Cardiac fibroblast (primary cell): ENCODE measurements at regions not wholly inside any gene's neighbourhood (a gene's known extent, or its start where the extent isn't known, plus 50 kb on each side); places are given as distances from the start of the nearest gene placed in this dataset.
"Not testable (repeated sequence)": the region's sequence is repeated elsewhere in the genome, so short reads cannot be mapped to it uniquely, and the experiment has no call there.

Experiments
- DNase-seq, 2 donors: peaks; one replicate each; pipeline versions ENCODE4 v3.0.0 to v3.0.0-alpha.2; 2010; ENCODE audit warnings: low read depth in 2 of 2
- H3K4me3 ChIP-seq, 2 donors: replicated peaks in 1 of 2; 1 replicate in 1 of 2; 2 replicates in 1 of 2; pipeline ENCODE4 v1.5.1; 2011; ENCODE audit warnings: low read depth in 2 of 2, low read length in 2 of 2, mild to moderate bottlenecking in 2 of 2, moderate library complexity in 1 of 2
- TF ChIP-seq, protein P1 (sequence below): IDR thresholded peaks from one replicate; pipeline ENCODE4 v1.5.1; 2011; ENCODE audit warnings: low read depth, mild to moderate bottlenecking, low read length, inconsistent platforms

DNA sequence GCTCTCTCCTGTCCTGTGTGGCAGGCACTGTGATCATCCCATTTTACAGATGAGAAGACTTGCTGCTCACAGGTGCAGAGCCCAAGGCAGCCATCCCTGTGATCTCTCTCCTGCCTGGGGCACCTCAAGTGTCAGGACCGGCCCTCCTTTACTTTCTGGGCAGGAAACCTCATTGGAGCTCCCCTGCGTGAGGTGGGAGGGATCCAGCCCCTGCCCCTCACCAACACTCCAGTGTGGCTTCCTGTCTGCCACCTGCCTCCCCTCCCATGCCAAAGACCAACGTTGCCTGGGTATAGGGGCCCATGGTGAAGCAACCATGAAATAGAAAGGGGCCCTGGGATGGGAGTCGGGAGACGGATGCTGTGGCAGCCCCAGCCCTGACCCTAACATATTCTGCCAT lies 91.2 kb upstream of the MYL10 start:
- DNase-seq = no peak
- H3K4me3 ChIP-seq = no peak overlapping the region
- TF ChIP-seq, protein P1, sequence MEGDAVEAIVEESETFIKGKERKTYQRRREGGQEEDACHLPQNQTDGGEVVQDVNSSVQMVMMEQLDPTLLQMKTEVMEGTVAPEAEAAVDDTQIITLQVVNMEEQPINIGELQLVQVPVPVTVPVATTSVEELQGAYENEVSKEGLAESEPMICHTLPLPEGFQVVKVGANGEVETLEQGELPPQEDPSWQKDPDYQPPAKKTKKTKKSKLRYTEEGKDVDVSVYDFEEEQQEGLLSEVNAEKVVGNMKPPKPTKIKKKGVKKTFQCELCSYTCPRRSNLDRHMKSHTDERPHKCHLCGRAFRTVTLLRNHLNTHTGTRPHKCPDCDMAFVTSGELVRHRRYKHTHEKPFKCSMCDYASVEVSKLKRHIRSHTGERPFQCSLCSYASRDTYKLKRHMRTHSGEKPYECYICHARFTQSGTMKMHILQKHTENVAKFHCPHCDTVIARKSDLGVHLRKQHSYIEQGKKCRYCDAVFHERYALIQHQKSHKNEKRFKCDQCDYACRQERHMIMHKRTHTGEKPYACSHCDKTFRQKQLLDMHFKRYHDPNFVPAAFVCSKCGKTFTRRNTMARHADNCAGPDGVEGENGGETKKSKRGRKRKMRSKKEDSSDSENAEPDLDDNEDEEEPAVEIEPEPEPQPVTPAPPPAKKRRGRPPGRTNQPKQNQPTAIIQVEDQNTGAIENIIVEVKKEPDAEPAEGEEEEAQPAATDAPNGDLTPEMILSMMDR = no peak

DNA sequence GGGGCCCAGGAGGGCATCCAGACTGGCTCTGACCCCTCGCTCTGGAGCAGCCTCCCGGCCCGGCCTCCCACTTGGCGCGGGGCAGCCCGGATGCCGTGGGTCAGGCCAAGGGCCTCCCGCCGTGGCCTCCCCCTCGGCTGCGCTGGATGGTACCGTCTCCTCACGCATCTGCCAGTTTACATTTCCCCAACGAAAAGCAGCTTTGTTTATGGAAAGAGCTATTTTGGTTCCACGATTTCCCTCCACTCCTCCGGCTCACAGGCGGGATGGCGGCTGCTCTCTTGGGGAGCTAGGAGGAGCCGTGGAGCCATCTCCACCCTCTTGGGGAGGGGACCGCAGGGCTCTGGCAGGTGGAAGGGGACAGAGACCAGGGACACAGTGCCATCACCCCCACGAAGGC lies 93.2 kb upstream of the MYL10 start:
- H3K4me3 ChIP-seq = no peak overlapping the region
- TF ChIP-seq, protein P1 = no peak
- no peak for DNase-seq

DNA sequence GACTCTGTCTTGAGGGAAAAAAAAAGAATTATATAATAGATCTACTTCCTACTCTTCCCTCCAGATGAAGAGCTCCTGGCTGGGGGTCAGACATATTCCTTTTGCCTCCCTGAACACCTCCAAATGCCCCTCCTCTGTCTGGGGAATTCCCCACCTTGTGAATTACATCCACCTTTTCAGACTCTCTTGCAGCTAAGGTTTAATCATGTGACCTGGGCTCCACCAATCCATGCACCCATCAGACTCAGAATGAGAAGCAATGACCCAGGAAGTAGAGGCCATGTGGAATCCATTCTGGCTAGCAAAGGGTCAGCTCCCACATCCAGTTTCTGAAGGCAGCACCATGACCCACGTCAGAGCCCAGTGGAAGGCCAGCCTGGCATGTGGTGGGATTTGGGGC lies 93.6 kb upstream of the CUX1 start:
- no peak overlapping the region for H3K4me3 ChIP-seq
- no peak for DNase-seq
- TF ChIP-seq, protein P1 = no peak

DNA sequence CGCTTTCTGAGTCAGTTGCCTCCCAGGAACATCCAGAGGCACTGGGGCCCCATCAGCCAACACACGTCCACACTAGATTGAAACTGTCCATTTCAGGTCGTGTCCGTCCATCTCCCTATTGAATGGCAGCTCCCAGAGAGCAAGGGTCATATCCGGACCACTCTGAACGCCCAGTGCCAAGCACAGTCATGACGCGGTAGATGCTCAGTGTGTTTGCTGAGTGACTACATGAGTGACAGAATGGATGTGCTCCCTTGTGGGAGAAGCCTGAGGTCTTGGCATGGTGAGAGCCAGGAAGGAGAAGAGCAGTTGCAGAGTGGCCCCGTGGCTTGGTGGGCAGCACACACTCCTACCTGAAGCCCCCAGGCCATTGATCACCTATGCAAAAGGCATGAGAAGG lies 92.5 kb upstream of the CUX1 start:
- TF ChIP-seq, protein P1 = no peak

DNA sequence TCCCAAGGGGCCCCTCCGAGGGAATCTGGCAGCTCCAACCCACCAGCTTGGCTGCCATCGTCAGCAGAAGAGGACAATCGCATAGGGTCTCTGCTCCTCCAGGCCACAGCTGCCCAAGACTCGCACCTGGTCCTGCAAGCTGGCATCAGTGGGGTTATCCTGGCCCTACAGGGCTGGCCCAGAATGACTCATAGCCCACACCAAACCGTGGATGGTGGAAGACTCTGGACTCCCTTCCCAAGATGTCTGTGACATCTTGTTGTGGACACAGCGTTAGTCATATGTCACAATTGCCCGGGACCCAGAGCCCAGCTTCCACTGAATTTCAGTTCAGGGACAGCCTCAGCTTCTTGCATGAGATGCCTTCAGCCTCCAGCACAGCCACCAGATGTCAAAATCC lies 91.5 kb upstream of the CUX1 start:
- TF ChIP-seq, protein P1 = no peak
- H3K4me3 ChIP-seq = no peak overlapping the region
- DNase-seq = no peak

More for the DNA sequence above, 92.5 kb upstream of the CUX1 start:
- H3K4me3 ChIP-seq = no peak overlapping the region
- DNase-seq = no peak

DNA sequence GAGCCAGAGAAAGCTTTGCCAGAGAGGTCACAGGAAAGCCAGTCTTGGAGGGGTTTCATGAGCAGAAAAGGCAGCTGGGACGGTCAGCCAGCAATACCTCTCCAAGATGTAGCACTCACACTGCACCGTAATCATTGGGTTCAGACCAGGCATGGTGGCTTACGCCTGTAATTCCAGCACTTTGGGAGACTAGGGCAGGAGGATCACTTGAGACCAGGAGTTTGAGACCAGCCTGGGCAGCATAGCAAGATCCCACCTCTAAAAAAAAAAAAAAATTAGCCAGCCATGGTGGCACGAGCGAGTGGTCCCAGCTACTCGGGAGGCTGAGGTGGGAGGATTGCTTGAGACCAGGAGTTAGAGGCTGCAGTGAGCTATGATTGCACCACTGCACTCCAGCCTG lies 90.2 kb upstream of the CUX1 start:
- H3K4me3 ChIP-seq = no peak overlapping the region
- TF ChIP-seq, protein P1 = no peak
- no peak for DNase-seq

DNA sequence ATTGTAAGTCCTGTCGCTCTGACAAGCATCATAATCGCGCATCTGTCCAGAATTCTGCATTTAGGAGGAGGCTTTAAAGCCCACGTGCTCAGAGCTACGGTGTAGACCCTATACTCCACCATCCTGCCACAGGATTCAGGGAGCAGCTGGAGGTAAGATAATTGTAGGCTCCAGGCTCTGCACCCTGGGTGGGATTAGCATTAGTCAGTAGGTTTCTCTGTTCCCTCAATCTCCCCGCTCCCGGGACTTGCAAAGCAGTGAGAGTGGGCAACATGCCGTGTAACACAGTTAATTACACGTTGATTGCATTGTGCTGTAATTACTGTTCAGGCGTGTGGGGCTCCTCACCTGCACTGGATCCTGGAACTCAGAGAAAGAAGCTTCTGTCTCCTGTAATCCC lies 89.3 kb upstream of the CUX1 start:
- H3K4me3 ChIP-seq = no peak overlapping the region
- DNase-seq = no peak
- TF ChIP-seq, protein P1 = no peak

DNA sequence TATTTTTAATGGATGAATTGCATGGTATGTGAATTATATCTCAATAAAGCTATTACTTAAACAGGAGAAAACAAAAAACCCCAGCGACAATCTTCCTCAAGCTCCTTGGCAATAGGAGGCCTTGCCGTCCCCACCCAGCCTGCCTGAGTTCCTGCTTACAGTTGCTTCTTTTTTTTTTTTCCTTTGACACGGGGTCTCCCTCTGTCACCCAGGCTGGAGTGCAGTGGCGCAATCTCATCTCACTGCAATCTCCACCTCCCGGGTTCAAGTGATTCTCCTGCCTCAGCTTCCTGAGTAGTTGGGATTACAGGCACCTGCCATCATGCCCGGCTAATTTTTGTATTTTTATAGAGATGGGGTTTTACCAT lies 88.6 kb upstream of the CUX1 start:
- H3K4me3 ChIP-seq, DNase-seq: not testable (repeated sequence)
